Ectodermal cell (in vitro differentiated cells): ENCODE measurements at regions not wholly inside any gene's neighbourhood (a gene's known extent, or its start where the extent isn't known, plus 50 kb on each side); places are given as distances from the start of the nearest gene placed in this dataset.
"Not testable (repeated sequence)": the region's sequence is repeated elsewhere in the genome, so short reads cannot be mapped to it uniquely, and the experiment has no call there.

ENCODE experiments used
- H3K27ac ChIP-seq: 2 replicates; pipeline ENCODE4 v1.7.0; 2013; ENCODE audit warnings: mild to moderate bottlenecking, low read depth, low read length; ENCODE audit not compliant: insufficient read depth, poor library complexity, severe bottlenecking
- H3K27me3 ChIP-seq: 2 replicates; pipeline ENCODE4 v1.7.0; 2013; ENCODE audit warnings: mild to moderate bottlenecking, low read length; ENCODE audit not compliant: insufficient read depth, control insufficient read depth, poor library complexity, severe bottlenecking
- H3K36me3 ChIP-seq: one replicate; pipeline ENCODE4 v1.7.0; 2013; ENCODE audit warnings: low read length; ENCODE audit not compliant: control insufficient read depth, insufficient read depth
- H3K4me1 ChIP-seq: one replicate; pipeline ENCODE4 v1.7.0; 2013; ENCODE audit warnings: low read length; ENCODE audit not compliant: control insufficient read depth, insufficient read depth
- H3K4me3 ChIP-seq: 2 replicates; pipeline ENCODE4 v1.7.0; 2013; ENCODE audit warnings: low read depth, low read length, control low read depth; ENCODE audit not compliant: insufficient read depth
- H3K9me3 ChIP-seq: 2 replicates; pipeline ENCODE4 v1.7.0; 2013; ENCODE audit warnings: mild to moderate bottlenecking, low read length, moderate library complexity; ENCODE audit not compliant: control insufficient read depth
- WGBS, 2 experiments: methylation state at CpG; one replicate each; pipeline ENCODE4 v1.1.7; 2013; ENCODE audit warnings: missing lambda C conversion rate in 2 of 2; 5-methylcytosine and 5-hydroxymethylcytosine counted together

DNA sequence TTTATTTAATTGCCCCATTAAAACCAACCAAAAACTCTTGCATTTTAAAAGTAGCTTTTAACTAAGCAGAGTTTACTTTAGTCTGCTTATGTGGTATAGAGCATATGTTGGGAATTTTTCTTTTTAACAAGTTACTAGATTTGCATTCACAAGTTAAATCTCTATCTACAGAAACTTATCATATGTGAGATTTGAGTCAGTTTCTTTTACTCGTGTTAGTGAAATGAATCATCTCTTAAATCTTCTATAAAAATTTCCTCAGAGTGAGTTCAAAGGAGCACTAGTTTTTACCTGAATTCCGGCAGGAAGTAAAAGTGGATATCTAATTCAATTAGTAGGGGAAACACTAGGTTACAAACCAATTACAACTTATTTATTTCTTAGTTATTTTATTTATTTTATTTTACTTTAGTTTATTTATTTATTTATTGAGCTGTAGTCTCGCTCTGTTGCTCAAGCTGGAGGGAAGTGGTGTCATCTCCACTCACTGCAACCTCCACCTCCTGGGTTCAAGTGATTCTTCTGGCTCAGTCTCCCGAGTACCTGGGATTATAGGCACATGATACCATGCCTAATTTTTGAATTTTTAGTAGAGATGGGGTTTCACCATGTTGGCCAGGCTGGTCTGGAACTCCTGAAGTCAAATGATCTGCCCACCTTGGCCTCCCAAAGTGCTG is 1609.6 kb upstream of the B3GALT2 start:
- Histone ChIP-seq H3K4me1 (no peaks in the 10 kb centered on the region), H3K4me3 (no peak overlapping the region), H3K36me3 (no peaks in the 10 kb centered on the region), H3K27me3 (no peaks in the 10 kb centered on the region), H3K27ac (no peak overlapping the region), H3K9me3 (no peaks in the 10 kb centered on the region)
- WGBS, 2 experiments, result 88 to 94% methylated on average over 2 to 3 of the region's 4 CpGs

DNA sequence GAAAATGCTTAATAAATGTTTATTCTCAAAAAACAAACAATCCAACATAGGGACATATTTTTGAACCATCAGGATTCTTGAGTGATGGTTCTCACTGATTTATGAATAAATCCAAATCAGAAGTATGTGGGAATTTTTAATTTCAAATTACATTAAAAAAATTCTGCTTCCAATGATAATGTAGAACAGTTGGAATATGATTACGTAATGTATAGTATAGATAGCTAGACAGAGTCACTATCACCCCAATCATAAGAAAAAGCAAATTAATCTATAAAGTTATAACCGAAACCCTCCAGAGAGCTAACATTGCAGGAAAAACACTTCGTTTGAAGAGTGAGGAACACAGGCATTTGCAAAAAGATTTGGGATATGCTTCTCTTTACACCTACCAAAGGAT is 1600.6 kb upstream of the B3GALT2 start:
- H3K27me3 ChIP-seq, result no peaks in the 10 kb centered on the region
- no peaks in the 10 kb centered on the region for H3K36me3 ChIP-seq
- no peak overlapping the region for H3K27ac ChIP-seq
- 100% methylated on average over 2 of the region's 3 CpGs; no CpG with 5 or more reads in 1 of the 2 experiments for WGBS, 2 experiments
- no peak overlapping the region for H3K4me3 ChIP-seq
- no peaks in the 10 kb centered on the region for H3K9me3 ChIP-seq
- H3K4me1 ChIP-seq, result no peaks in the 10 kb centered on the region

DNA sequence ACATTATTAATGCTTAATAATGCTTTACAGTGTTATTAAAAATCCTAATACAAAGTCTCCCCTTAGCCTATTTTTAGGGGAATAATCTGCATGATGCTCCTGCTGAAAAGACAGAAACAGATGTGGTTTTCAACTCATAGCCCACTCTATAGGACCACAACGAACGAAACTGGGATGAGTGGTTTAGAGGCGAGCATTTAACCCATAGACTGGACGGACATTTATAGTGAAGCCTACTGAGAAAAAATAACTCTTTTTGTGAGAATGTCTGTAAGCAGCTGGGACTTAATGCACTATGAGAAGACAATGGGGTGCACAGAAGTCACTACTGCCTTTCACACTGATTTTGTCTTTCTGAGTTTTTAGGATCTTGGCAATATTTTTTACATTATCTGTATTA is 1599.6 kb upstream of the B3GALT2 start:
- H3K27ac ChIP-seq, result no peak overlapping the region
- no peaks in the 10 kb centered on the region for H3K9me3 ChIP-seq
- no peaks in the 10 kb centered on the region for H3K36me3 ChIP-seq
- H3K4me1 ChIP-seq, result no peaks in the 10 kb centered on the region
- no peaks in the 10 kb centered on the region for H3K27me3 ChIP-seq
- H3K4me3 ChIP-seq, result no peak overlapping the region
- whole genome bisulfite sequencing, 2 experiments, result 91 to 96% methylated on average over 4 of the region's 4 CpGs

DNA sequence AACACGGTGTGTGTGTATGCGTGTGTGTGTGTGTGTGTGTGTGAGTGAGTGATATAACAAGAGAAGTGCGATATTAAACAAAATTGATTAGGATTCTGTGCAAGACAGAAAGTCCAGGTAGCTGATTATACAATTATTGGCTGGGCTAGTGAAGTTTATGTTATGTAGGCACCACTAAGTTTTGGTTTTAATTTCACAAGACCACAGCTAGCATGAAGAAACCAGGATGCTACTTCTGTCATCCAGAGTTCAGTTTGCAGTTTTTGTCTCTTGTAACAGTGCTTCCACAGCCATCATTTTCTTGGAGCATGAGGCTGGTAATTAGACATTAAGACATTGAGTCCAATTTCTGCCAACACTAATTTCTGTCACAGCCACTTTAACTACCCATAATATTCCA is 1590.2 kb upstream of the B3GALT2 start:
- H3K36me3 ChIP-seq, result no peaks in the 10 kb centered on the region
- no peaks in the 10 kb centered on the region for H3K9me3 ChIP-seq
- no peak overlapping the region for H3K4me3 ChIP-seq
- H3K27me3 ChIP-seq, result no peaks in the 10 kb centered on the region
- H3K27ac ChIP-seq, result no peak overlapping the region
- no peaks in the 10 kb centered on the region for H3K4me1 ChIP-seq
- whole genome bisulfite sequencing, 2 experiments, result 46 to 47% methylated on average over 3 of the region's 3 CpGs

DNA sequence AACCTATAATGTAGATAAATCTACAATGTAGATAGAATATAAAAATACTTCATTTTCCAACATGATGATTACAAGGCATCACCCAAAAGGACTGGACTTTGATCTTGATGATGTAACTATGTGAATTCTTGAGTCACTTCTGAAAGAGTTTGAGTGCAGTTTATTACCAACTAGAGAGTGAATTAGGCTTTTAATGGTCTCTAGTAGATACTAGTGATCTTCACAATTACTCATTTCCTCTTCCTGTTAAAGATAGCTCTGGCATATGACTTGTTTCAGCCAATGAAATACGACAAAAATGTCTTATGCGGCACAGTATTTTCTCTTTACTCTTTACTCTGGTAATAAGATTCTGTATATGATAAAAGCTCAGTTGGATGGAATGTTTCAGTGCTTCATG is 1588.1 kb upstream of the B3GALT2 start:
- Histone ChIP-seq H3K36me3 (no peaks in the 10 kb centered on the region), H3K4me3 (no peak overlapping the region), H3K9me3 (no peaks in the 10 kb centered on the region), H3K27me3 (no peaks in the 10 kb centered on the region), H3K27ac (no peak overlapping the region), H3K4me1 (no peaks in the 10 kb centered on the region)
- 92 to 100% methylated on average over 2 of the region's 2 CpGs for WGBS, 2 experiments

DNA sequence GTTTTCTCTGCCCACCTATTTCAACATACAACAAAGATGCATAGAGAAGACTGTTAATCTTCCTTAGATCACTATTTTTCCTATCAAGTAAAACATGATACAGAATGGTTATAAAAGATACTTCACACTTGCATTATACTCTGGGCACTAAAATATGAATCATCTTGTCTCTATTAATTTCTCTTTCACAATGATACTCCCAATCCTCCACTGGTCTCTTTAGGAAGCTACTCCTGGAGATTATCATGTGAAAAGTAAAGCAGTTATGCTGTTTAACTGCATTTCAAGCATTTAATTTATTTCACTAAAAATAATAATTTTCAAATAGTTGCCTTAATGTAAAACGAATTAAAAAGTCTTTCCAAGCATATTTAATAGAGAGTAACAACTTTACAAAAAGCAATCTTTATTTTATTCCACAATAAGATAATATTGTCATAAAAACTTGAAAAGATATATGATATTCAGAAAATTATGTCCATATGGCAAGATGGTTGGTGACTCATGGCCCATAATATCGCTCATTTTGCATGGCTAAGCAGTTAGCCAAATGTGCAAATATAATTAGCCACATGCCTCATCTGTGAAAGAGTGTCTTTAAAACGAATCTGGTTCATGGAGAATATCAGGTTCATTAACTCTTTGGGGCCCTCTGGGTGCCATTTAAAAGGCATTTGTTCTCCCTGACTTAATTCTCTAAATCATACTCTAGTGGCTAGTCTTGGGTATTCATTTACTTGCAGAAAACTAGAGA is 1569.0 kb upstream of the B3GALT2 start:
- Histone ChIP-seq H3K27ac (no peak overlapping the region), H3K4me3 (no peak overlapping the region), H3K27me3 (no peaks in the 10 kb centered on the region), H3K4me1 (no peaks in the 10 kb centered on the region), H3K9me3 (no peaks in the 10 kb centered on the region), H3K36me3 (no peaks in the 10 kb centered on the region)
- 78 to 82% methylated on average over 2 of the region's 3 CpGs for WGBS, 2 experiments

DNA sequence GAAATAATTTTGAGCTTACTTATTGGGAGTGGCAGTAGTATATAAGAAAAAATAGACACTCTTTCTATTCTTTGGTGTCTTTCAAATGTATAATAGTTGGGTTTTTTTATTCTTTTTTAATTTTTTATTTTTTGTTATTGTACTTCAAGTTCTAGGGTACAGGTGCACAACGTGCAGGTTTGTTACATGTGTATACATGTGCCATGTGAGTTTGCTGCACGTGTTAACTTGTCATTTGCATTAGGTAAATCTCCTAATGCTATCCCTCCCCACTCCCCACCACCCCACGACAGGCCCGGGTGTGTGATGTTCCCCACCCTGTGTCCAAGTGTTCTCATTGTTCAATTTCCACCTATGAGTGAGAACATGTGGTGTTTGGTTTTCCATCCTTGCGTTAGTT is 1552.4 kb upstream of the B3GALT2 start:
- not testable (repeated sequence) for H3K27ac ChIP-seq, H3K36me3 ChIP-seq, H3K4me3 ChIP-seq, H3K4me1 ChIP-seq, H3K27me3 ChIP-seq, H3K9me3 ChIP-seq
- 89 to 100% methylated on average over 3 to 5 of the region's 5 CpGs for WGBS, 2 experiments

DNA sequence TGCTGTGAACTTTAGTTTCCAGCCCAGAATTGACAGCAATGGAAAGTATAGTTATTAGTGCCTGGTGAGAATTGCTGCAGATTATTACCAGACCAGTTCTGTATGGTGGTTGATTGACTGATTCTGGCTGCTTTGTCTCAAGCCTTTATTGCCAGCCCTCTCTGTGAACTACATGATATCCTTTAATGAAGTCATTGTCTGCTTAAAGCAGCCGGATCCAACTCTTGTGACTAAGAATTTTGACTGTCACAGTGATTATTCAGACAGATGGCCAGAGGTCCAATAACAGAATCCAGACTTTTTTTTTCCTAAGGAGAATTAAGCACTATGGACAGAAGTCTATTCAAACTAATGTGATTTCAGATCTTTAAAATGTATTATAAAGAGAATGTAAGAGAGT is 1548.6 kb upstream of the B3GALT2 start:
- H3K27ac ChIP-seq, result no peak overlapping the region
- WGBS, 2 experiments, result 75 to 79% methylated on average over 1 of the region's 1 CpG

DNA sequence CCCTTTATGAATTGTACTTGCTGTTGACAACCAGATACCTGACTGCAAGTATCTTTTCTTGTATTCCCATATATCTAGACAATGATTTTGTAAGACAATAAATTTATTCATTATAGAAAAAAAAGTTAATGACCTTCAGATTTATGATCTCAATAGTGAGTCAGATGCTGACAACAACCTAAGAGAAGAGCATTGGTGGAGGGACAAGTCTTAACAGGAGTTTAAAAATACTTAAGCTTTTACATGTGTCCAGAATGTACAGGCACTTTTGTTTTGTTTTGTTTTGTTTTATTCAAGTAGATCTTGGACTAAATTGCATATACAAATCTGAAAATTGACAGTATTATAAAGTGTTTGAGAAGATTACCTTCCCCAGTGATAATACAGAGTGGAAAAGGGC is 1544.6 kb upstream of the B3GALT2 start:
- H3K27me3 ChIP-seq, result no peaks in the 10 kb centered on the region
- H3K4me3 ChIP-seq, result no peak overlapping the region
- no peaks in the 10 kb centered on the region for H3K9me3 ChIP-seq
- no peaks in the 10 kb centered on the region for H3K36me3 ChIP-seq
- no peak overlapping the region for H3K27ac ChIP-seq
- H3K4me1 ChIP-seq, result no peaks in the 10 kb centered on the region

More for the DNA sequence above, 1548.6 kb upstream of the B3GALT2 start:
- Histone ChIP-seq H3K9me3 (no peaks in the 10 kb centered on the region), H3K27me3 (no peaks in the 10 kb centered on the region), H3K36me3 (no peaks in the 10 kb centered on the region), H3K4me1 (no peaks in the 10 kb centered on the region), H3K4me3 (no peak overlapping the region)

DNA sequence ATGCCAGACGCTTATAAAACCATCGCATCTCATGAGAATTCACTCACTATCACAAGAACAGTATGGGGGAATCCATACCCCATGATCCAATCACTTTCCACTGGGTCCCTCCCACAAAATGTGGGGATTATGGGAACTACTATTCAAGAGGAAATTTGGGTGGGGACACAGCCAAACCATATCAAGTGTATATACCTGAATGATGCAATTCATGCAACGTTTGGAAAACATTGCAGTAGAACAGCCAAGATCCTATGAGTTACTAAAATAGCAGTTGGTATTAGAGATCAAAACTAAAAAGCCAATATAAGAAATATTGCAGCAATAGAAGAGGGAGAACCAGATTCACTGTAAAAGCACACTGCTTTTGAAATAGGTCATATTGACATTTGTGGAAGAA is 1543.9 kb upstream of the B3GALT2 start:
- WGBS, 2 experiments, result 90 to 92% methylated on average over 3 of the region's 3 CpGs
- Histone ChIP-seq H3K4me3 (no peak overlapping the region), H3K36me3 (no peaks in the 10 kb centered on the region), H3K9me3 (no peaks in the 10 kb centered on the region), H3K4me1 (no peaks in the 10 kb centered on the region), H3K27ac (no peak overlapping the region), H3K27me3 (no peaks in the 10 kb centered on the region)
